PC-9 (cell line): ENCODE measurements at regions not wholly inside any gene's neighbourhood (a gene's known extent, or its start where the extent isn't known, plus 50 kb on each side); places are given as distances from the start of the nearest gene placed in this dataset.

Source experiments
- BruUV-seq: library from RNA; stranded (reverse); fragments of 400-500 nt; replicated peaks from 2 replicates; lab custom pipeline; 2021; lab: Mats Ljungman, UMichigan
- CTCF ChIA-PET: fragments of 300-600 bp; sonication (Branson Sonifier 250); formaldehyde crosslinking; loops from one replicate; lab custom pipeline; 2022; ENCODE audit warnings: antibody characterized with exemption; lab: Charles Lee
- POLR2A ChIA-PET: fragments of 300-600 bp; sonication (Branson Sonifier 250); formaldehyde crosslinking; loops from one replicate; lab custom pipeline; 2022; ENCODE audit warnings: antibody characterized with exemption; ENCODE audit not compliant: unreplicated experiment; lab: Charles Lee
- DNase-seq, 2 experiments: peaks; one replicate each; pipeline versions ENCODE4 v3.0.0 to v3.0.0-alpha.2; 2015 to 2022; ENCODE audit warnings: mixed read lengths in 1 of 2
- H2AFZ ChIP-seq: fragments of 200-600 bp; sonication (generic); 2 replicates; pipeline ENCODE4 v1.8.1; 2017; ENCODE audit warnings: antibody characterized with exemption
- H3F3A ChIP-seq: fragments of 200-600 bp; sonication (generic); 2 replicates; pipeline ENCODE4 v1.8.1; 2017; ENCODE audit warnings: antibody characterized with exemption, mild to moderate bottlenecking, low read depth; ENCODE audit not compliant: insufficient read depth
- H3K27ac ChIP-seq: fragments of 200-600 bp; sonication (generic); 2 replicates; pipeline ENCODE4 v1.6.1; 2016; ENCODE audit warnings: mixed run types
- H3K27me3 ChIP-seq: fragments of 200-600 bp; sonication (generic); 2 replicates; pipeline ENCODE4 v1.6.1; 2016; ENCODE audit warnings: low read depth, mixed run types; ENCODE audit not compliant: insufficient read depth
- H3K36me3 ChIP-seq: fragments of 200-600 bp; sonication (generic); 2 replicates; pipeline ENCODE4 v1.6.1; 2016; ENCODE audit warnings: low read depth, mixed run types
- H3K4me1 ChIP-seq: fragments of 200-600 bp; sonication (generic); replicated peaks from 2 replicates; pipeline ENCODE4 v1.6.1; 2016; ENCODE audit warnings: mixed run types; ENCODE audit not compliant: insufficient read depth
- H3K4me2 ChIP-seq: fragments of 200-600 bp; sonication (generic); 2 replicates; pipeline ENCODE4 v1.6.1; 2017; ENCODE audit warnings: mixed run types
- H3K4me3 ChIP-seq: fragments of 200-600 bp; sonication (generic); 2 replicates; pipeline ENCODE4 v1.6.1; 2016; ENCODE audit warnings: mixed run types
- H3K79me2 ChIP-seq: fragments of 200-600 bp; sonication (generic); 2 replicates; pipeline ENCODE4 v1.6.1; 2017; ENCODE audit warnings: low read depth, mixed run types
- H3K9me2 ChIP-seq: fragments of 200-600 bp; sonication (generic); 2 replicates; pipeline ENCODE4 v1.8.1; 2017; ENCODE audit warnings: mild to moderate bottlenecking; ENCODE audit not compliant: insufficient read depth
- H3K9me3 ChIP-seq: fragments of 200-600 bp; sonication (generic); 2 replicates; pipeline ENCODE4 v1.8.1; 2016; ENCODE audit warnings: low read depth; ENCODE audit not compliant: insufficient read depth
- H4K20me1 ChIP-seq: fragments of 200-600 bp; sonication (generic); 2 replicates; pipeline ENCODE4 v1.8.1; 2017; ENCODE audit not compliant: insufficient read depth
- EZH2 ChIP-seq: fragments of 200-600 bp; sonication (generic); IDR thresholded peaks from 2 replicates; pipeline ENCODE4 v1.8.0; 2017; ENCODE audit warnings: antibody characterized with exemption, low read depth
- intact Hi-C: fragments of 100-400 bp; cut with micrococcal nuclease; formaldehyde crosslinking; loops from one replicate; pipeline ENCODE4 v1.10.0; 2022; ENCODE audit not compliant: unreplicated experiment
- TF ChIP-seq, protein P1 (sequence below): fragments of 200-600 bp; sonication (generic); conservative IDR thresholded peaks from 2 replicates; pipeline ENCODE4 v1.6.1; 2017; ENCODE audit warnings: mixed run types, antibody characterized with exemption, mild to moderate bottlenecking, moderate library complexity

GRCh38 chrX:121581885-121582284 is 534.5 kb downstream of the GLUD2 start:
- no peaks in the 10 kb centered on the region for H3K79me2 ChIP-seq
- intact Hi-C loops: no loop called here

GRCh38 chrX:121585626-121586025 is 538.2 kb downstream of the GLUD2 start:
- Histone ChIP-seq H3K9me3 (no peaks in the 10 kb centered on the region), H4K20me1 (no peaks in the 10 kb centered on the region), H3K79me2 (no peaks in the 10 kb centered on the region), H3K4me2 (no peak overlapping the region), H3K27me3 (no peaks in the 10 kb centered on the region), H2AFZ (no peak overlapping the region), H3K4me3 (no peak overlapping the region), H3K9me2 (no peaks in the 10 kb centered on the region), H3K4me1 (no peaks in the 10 kb centered on the region), H3F3A (no peaks in the 10 kb centered on the region), H3K36me3 (no peaks in the 10 kb centered on the region), H3K27ac (no peak overlapping the region)
- DNase-seq: no peak
- POLR2A ChIA-PET: no interaction called here
- CTCF ChIA-PET: no interaction called here
- no TSS peak for BruUV-seq
- no peak for TF ChIP-seq EZH2
- TF ChIP-seq, protein P1, sequence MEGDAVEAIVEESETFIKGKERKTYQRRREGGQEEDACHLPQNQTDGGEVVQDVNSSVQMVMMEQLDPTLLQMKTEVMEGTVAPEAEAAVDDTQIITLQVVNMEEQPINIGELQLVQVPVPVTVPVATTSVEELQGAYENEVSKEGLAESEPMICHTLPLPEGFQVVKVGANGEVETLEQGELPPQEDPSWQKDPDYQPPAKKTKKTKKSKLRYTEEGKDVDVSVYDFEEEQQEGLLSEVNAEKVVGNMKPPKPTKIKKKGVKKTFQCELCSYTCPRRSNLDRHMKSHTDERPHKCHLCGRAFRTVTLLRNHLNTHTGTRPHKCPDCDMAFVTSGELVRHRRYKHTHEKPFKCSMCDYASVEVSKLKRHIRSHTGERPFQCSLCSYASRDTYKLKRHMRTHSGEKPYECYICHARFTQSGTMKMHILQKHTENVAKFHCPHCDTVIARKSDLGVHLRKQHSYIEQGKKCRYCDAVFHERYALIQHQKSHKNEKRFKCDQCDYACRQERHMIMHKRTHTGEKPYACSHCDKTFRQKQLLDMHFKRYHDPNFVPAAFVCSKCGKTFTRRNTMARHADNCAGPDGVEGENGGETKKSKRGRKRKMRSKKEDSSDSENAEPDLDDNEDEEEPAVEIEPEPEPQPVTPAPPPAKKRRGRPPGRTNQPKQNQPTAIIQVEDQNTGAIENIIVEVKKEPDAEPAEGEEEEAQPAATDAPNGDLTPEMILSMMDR: no peak
- intact Hi-C loops: no loop called here

More at GRCh38 chrX:121581885-121582284, 534.5 kb downstream of the GLUD2 start:
- no TSS peak for BruUV-seq
- Histone ChIP-seq H3F3A (no peaks in the 10 kb centered on the region), H3K27me3 (no peaks in the 10 kb centered on the region), H3K4me2 (no peak overlapping the region), H2AFZ (no peak overlapping the region), H4K20me1 (no peaks in the 10 kb centered on the region), H3K36me3 (no peaks in the 10 kb centered on the region), H3K9me2 (no peaks in the 10 kb centered on the region), H3K9me3 (no peaks in the 10 kb centered on the region), H3K4me3 (no peak overlapping the region), H3K27ac (no peak overlapping the region), H3K4me1 (no peaks in the 10 kb centered on the region)
- DNase-seq: no peak
- POLR2A ChIA-PET: no interaction called here
- TF ChIP-seq, protein P1: no peak
- TF ChIP-seq EZH2: no peak
- CTCF ChIA-PET: no interaction called here

DNA sequence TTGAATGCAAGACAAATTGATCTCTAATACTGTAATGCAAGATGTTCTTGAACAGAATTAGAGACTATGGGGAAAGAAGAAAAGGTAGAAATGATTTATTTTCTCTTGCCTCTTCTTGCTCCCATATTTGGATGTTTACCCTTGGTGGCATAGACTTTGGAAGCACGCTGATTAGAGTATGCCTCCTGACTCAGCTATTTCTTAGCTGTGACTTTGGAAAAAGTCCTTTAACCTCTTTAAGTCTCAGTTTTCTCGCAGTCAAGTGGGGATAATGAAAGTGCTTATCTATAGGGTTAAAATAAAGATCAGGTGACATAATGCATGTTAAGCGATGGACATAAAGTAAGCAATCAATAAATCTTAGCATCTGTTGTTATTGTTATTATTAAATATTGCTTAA is 545.5 kb downstream of the GLUD2 start:
- CTCF ChIA-PET: no interaction called here
- intact Hi-C loops: no loop called here
- Histone ChIP-seq H3K4me2 (no peak overlapping the region), H3K4me3 (no peak overlapping the region), H3F3A (no peaks in the 10 kb centered on the region), H2AFZ (no peak overlapping the region), H3K27me3 (no peaks in the 10 kb centered on the region), H3K9me3 (no peaks in the 10 kb centered on the region), H3K9me2 (no peaks in the 10 kb centered on the region), H3K36me3 (no peaks in the 10 kb centered on the region), H3K27ac (no peak overlapping the region), H3K4me1 (no peaks in the 10 kb centered on the region), H4K20me1 (no peaks in the 10 kb centered on the region), H3K79me2 (no peaks in the 10 kb centered on the region)
- DNase-seq: no peak
- POLR2A ChIA-PET: no interaction called here
- TF ChIP-seq, protein P1: no peak
- TF ChIP-seq EZH2: no peak
- BruUV-seq: no TSS peak
